ENCODE measurements at regions not wholly inside any gene's neighbourhood (a gene's known extent, or its start where the extent isn't known, plus 50 kb on each side); places are given as distances from the start of the nearest gene placed in this dataset.
"Not testable (repeated sequence)": the region's sequence is repeated elsewhere in the genome, so short reads cannot be mapped to it uniquely, and the experiment has no call there.

DNA sequence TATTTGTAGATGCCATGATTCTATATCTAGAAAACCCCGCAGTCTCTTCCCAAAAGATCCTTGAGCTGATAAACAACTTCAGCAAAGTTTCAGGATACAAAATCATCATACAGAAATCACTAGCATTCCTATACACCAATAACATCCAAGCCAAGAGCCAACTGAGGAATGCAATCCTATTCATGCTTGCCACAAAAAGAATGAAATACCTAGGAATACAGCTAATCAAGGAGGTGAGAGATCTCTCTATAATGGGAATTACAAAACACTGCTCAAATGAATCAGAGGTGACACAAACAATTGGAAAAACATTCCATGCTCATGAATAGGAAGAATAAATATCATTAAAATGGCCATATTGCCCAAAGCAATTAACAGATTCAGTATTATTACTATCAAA is 551.4 kb upstream of the SLC39A10 start:
- Histone ChIP-seq H3K9ac (ENCODE audit: low read length) (no peak overlapping the region), H3K9me3 (ENCODE audit: low read length) (no peaks in the 10 kb centered on the region), H3K9me2 (replicated peaks; ENCODE audit: low read length) (no peaks in the 10 kb centered on the region), H2AFZ (ENCODE audit: low read length) (no peak overlapping the region), H3K36me3 (ENCODE audit: low read depth, low read length) (no peaks in the 10 kb centered on the region), H3K27ac (ENCODE audit: low read length) (no peak overlapping the region), H3K79me2 (ENCODE audit: low read length) (no peaks in the 10 kb centered on the region), H3K4me2 (ENCODE audit: low read length) (no peak overlapping the region), H3K4me3 (ENCODE audit: low read length) (no peak overlapping the region), H3K27me3 (ENCODE audit: low read length) (no peaks in the 10 kb centered on the region), H4K20me1 (ENCODE audit: low read length) (no peaks in the 10 kb centered on the region), H3F3A (ENCODE audit: low read length, unreplicated experiment) (no peaks in the 10 kb centered on the region), H3K4me1 (ENCODE audit: insufficient read depth, low read length) (no peaks in the 10 kb centered on the region)
- POLR2A ChIA-PET (ENCODE audit: unreplicated experiment) = no interaction called here
- ATAC-seq (no peak), DNase-seq (no peak)
- intact Hi-C loops (cut with micrococcal nuclease) = no loop called here
- BruUV-seq (replicated peaks) = no TSS peak
- CTCF ChIA-PET = no interaction called here
- no peak for TF ChIP-seq CTCF (conservative IDR thresholded peaks at IDR 0.05; ENCODE audit: low read depth, low read length)
- no peak for TF ChIP-seq EZH2 (IDR thresholded peaks at IDR 0.05; ENCODE audit: low read length, unreplicated experiment)
- TF ChIP-seq EZH2phosphoT487 (IDR thresholded peaks at IDR 0.05; ENCODE audit: borderline replicate concordance, low read length) = no peak

DNA sequence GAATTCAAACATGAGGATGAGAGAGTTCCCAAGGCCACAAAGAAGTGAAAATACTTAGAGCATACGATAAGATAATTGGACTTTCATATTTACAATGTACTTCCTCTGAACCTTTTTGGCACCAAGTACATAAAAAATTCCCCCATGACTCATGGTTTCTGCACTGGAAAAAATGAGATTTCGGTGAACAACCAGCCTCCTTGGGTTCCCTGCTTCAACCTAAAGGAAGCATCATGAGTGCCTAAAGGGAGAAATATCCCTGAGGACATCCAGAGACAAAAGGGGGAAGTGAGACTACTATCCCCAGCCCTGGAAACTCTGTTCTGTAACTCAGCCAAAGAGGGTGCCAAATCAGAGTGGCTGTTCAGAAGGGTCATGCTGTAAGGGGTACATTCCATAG is 562.7 kb upstream of the SLC39A10 start:
- Histone ChIP-seq H3K4me3 (ENCODE audit: low read length) (no peak overlapping the region), H3K27me3 (ENCODE audit: low read length) (no peaks in the 10 kb centered on the region), H3K9me2 (replicated peaks; ENCODE audit: low read length) (no peaks in the 10 kb centered on the region), H3K79me2 (ENCODE audit: low read length) (no peaks in the 10 kb centered on the region), H4K20me1 (ENCODE audit: low read length) (no peaks in the 10 kb centered on the region), H3K36me3 (ENCODE audit: low read depth, low read length) (no peaks in the 10 kb centered on the region), H3K4me2 (ENCODE audit: low read length) (no peak overlapping the region), H3K27ac (ENCODE audit: low read length) (peak overlapping the region; percentile 23; the same call in 1 of the 2 replicates), H3K9ac (ENCODE audit: low read length) (no peak overlapping the region), H3F3A (ENCODE audit: low read length, unreplicated experiment) (no peaks in the 10 kb centered on the region), H3K9me3 (ENCODE audit: low read length) (no peaks in the 10 kb centered on the region), H2AFZ (ENCODE audit: low read length) (no peak overlapping the region), H3K4me1 (ENCODE audit: insufficient read depth, low read length) (no peaks in the 10 kb centered on the region)
- BruUV-seq (replicated peaks) = no TSS peak
- DNase-seq (peak; percentile 34), ATAC-seq (peak; percentile 40)
- intact Hi-C loops (cut with micrococcal nuclease) = no loop called here
- TF ChIP-seq EZH2phosphoT487 (IDR thresholded peaks at IDR 0.05; ENCODE audit: borderline replicate concordance, low read length) (no peak), CTCF (conservative IDR thresholded peaks at IDR 0.05; ENCODE audit: low read depth, low read length) (no peak)
- ChIA-PET CTCF (no interaction called here), POLR2A (ENCODE audit: unreplicated experiment) (no interaction called here)

DNA sequence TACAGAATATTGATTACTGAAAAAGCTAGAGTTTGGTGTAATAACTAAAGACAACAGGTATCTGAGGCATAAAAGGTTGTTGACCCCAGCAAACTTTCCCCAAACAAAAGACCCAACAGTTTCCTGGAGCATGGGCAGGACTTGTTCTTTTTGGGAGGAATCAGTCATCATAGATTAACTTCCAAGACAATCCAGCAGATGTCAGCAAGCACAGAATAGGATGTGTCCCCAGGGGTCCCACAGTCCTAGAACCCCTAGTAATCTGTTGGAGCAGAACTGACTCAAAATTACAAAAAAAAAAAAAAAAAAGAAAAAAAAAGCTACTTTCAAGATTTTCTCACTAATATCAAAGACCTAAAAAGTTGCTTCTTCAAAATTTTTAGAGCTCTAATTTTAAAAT is 564.7 kb upstream of the SLC39A10 start:
- Histone ChIP-seq H3K9me3 (ENCODE audit: low read length) (no peaks in the 10 kb centered on the region), H3K79me2 (ENCODE audit: low read length) (no peaks in the 10 kb centered on the region), H3K4me1 (ENCODE audit: insufficient read depth, low read length) (no peaks in the 10 kb centered on the region), H3K9ac (ENCODE audit: low read length) (no peak overlapping the region), H4K20me1 (ENCODE audit: low read length) (no peaks in the 10 kb centered on the region), H3F3A (ENCODE audit: low read length, unreplicated experiment) (no peaks in the 10 kb centered on the region), H3K27ac (ENCODE audit: low read length) (no peak overlapping the region), H2AFZ (ENCODE audit: low read length) (no peak overlapping the region), H3K4me3 (ENCODE audit: low read length) (no peak overlapping the region), H3K27me3 (ENCODE audit: low read length) (no peaks in the 10 kb centered on the region), H3K4me2 (ENCODE audit: low read length) (no peak overlapping the region), H3K9me2 (replicated peaks; ENCODE audit: low read length) (no peaks in the 10 kb centered on the region), H3K36me3 (ENCODE audit: low read depth, low read length) (no peaks in the 10 kb centered on the region)
- POLR2A ChIA-PET (ENCODE audit: unreplicated experiment) = no interaction called here
- DNase-seq (no peak), ATAC-seq (no peak)
- intact Hi-C loops (cut with micrococcal nuclease) = no loop called here
- 0 out of 2 replicates have a peak, but pooled peaks have one; percentile 21 for TF ChIP-seq CTCF (conservative IDR thresholded peaks at IDR 0.05; ENCODE audit: low read depth, low read length)
- no peak for TF ChIP-seq EZH2 (IDR thresholded peaks at IDR 0.05; ENCODE audit: low read length, unreplicated experiment)
- no TSS peak for BruUV-seq (replicated peaks)
- CTCF ChIA-PET = interaction anchor here (0.6 kb wide), 2 partner anchors 190 to 228 kb away, joined by 6 to 20 read pairs; no protein-coding TSS in a partner anchor

DNA sequence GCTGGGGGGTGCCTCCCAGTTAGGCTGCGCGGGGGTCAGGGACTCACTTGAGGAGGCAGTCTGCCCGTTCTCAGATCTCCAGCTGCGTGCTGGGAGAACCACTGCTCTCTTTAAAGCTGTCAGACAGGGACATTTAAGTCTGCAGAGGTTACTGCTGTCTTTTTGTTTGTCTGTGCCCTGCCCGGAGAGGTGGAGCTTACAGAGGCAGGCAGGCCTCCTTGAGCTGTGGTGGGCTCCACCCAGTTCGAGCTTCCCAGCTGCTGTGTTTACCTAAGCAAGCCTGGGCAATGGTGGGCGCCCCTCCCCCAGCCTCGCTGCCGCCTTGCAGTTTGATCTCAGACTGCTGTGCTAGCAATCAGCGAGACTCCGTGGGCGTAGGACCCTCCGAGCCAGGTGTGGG is 584.2 kb upstream of the SLC39A10 start:
- BruUV-seq (replicated peaks) = not testable (repeated sequence)

More for the DNA sequence above, 584.2 kb upstream of the SLC39A10 start:
- H3K4me3 ChIP-seq (ENCODE audit: low read length); POLR2A ChIA-PET (ENCODE audit: unreplicated experiment); H3K27ac ChIP-seq (ENCODE audit: low read length); H3K4me2 ChIP-seq (ENCODE audit: low read length); H3K4me1 ChIP-seq (ENCODE audit: insufficient read depth, low read length); ATAC-seq; H3K36me3 ChIP-seq (ENCODE audit: low read depth, low read length); H4K20me1 ChIP-seq (ENCODE audit: low read length); DNase-seq; H3K9me2 ChIP-seq (replicated peaks; ENCODE audit: low read length); CTCF ChIA-PET; H3K9ac ChIP-seq (ENCODE audit: low read length); H3K9me3 ChIP-seq (ENCODE audit: low read length); intact Hi-C loops (cut with micrococcal nuclease); H3K27me3 ChIP-seq (ENCODE audit: low read length); H2AFZ ChIP-seq (ENCODE audit: low read length); H3K79me2 ChIP-seq (ENCODE audit: low read length); H3F3A ChIP-seq (ENCODE audit: low read length, unreplicated experiment): not testable (repeated sequence)
